ENCODE measurements at regions not wholly inside any gene's neighbourhood (a gene's known extent, or its start where the extent isn't known, plus 50 kb on each side); places are given as distances from the start of the nearest gene placed in this dataset.

DNA sequence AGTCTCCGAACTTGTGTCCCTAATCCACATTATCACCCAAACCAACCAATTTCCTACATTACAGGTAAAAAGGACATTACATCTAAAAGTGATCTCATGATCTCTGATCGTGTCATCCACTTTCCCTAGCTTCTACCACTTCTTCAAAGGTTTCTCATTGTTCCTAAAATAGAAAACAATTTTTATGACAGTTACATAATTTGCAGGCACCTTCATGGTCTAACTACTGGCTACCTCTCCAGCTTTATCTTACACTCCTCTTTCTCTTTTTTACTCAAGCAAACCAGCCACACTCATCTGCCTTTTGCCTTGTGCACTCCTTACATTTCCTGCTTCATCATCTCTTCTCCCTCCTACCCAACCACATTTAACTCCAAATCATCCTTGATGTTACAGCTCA, 886.7 kb upstream of the SORCS1 start:
- Mint-ChIP-seq H3K27me3 (ENCODE audit: insufficient read depth, low read depth, poor library complexity) (no peaks in the 10 kb centered on the region), H3K4me1 (peaks cover 10% of the 10 kb centered on the region), H3K27ac (no peak overlapping the region), H3K36me3 (ENCODE audit: low read depth) (0 out of 3 replicates have a peak, but pooled peaks cover 3% of the 10 kb centered on the region), H3K4me3 (no peak overlapping the region), H3K9me3 (no peaks in the 10 kb centered on the region; the same call in 2 of the 3 replicates)
- H3K4me3 ChIP-seq = no peak overlapping the region
- no peak for TF ChIP-seq JUNB (IDR thresholded peaks at IDR 0.05; ENCODE audit: unreplicated experiment)
- TF ChIP-seq EZH2phosphoT487 (IDR thresholded peaks at IDR 0.05; ENCODE audit: unreplicated experiment) = no peak
- TF ChIP-seq, protein P1, sequence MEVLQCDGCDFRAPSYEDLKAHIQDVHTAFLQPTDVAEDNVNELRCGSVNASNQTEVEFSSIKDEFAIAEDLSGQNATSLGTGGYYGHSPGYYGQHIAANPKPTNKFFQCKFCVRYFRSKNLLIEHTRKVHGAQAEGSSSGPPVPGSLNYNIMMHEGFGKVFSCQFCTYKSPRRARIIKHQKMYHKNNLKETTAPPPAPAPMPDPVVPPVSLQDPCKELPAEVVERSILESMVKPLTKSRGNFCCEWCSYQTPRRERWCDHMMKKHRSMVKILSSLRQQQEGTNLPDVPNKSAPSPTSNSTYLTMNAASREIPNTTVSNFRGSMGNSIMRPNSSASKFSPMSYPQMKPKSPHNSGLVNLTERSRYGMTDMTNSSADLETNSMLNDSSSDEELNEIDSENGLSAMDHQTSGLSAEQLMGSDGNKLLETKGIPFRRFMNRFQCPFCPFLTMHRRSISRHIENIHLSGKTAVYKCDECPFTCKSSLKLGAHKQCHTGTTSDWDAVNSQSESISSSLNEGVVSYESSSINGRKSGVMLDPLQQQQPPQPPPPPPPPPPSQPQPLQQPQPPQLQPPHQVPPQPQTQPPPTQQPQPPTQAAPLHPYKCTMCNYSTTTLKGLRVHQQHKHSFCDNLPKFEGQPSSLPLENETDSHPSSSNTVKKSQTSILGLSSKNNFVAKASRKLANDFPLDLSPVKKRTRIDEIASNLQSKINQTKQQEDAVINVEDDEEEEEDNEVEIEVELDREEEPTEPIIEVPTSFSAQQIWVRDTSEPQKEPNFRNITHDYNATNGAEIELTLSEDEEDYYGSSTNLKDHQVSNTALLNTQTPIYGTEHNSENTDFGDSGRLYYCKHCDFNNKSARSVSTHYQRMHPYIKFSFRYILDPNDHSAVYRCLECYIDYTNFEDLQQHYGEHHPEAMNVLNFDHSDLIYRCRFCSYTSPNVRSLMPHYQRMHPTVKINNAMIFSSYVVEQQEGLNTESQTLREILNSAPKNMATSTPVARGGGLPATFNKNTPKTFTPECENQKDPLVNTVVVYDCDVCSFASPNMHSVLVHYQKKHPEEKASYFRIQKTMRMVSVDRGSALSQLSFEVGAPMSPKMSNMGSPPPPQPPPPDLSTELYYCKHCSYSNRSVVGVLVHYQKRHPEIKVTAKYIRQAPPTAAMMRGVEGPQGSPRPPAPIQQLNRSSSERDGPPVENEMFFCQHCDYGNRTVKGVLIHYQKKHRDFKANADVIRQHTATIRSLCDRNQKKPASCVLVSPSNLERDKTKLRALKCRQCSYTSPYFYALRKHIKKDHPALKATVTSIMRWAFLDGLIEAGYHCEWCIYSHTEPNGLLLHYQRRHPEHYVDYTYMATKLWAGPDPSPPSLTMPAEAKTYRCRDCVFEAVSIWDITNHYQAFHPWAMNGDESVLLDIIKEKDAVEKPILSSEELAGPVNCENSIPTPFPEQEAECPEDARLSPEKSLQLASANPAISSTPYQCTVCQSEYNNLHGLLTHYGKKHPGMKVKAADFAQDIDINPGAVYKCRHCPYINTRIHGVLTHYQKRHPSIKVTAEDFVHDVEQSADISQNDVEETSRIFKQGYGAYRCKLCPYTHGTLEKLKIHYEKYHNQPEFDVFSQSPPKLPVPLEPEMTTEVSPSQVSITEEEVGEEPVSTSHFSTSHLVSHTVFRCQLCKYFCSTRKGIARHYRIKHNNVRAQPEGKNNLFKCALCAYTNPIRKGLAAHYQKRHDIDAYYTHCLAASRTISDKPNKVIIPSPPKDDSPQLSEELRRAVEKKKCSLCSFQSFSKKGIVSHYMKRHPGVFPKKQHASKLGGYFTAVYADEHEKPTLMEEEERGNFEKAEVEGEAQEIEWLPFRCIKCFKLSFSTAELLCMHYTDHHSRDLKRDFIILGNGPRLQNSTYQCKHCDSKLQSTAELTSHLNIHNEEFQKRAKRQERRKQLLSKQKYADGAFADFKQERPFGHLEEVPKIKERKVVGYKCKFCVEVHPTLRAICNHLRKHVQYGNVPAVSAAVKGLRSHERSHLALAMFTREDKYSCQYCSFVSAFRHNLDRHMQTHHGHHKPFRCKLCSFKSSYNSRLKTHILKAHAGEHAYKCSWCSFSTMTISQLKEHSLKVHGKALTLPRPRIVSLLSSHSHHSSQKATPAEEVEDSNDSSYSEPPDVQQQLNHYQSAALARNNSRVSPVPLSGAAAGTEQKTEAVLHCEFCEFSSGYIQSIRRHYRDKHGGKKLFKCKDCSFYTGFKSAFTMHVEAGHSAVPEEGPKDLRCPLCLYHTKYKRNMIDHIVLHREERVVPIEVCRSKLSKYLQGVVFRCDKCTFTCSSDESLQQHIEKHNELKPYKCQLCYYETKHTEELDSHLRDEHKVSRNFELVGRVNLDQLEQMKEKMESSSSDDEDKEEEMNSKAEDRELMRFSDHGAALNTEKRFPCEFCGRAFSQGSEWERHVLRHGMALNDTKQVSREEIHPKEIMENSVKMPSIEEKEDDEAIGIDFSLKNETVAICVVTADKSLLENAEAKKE (CRISPR knock-in tag; IDR thresholded peaks at IDR 0.05) = no peak
- no peak for TF ChIP-seq STAT1 (IDR thresholded peaks at IDR 0.05; ENCODE audit: unreplicated experiment)
- no peak for TF ChIP-seq EZH2 (IDR thresholded peaks at IDR 0.05; ENCODE audit: low read depth, unreplicated experiment)
- TF ChIP-seq, protein P2, sequence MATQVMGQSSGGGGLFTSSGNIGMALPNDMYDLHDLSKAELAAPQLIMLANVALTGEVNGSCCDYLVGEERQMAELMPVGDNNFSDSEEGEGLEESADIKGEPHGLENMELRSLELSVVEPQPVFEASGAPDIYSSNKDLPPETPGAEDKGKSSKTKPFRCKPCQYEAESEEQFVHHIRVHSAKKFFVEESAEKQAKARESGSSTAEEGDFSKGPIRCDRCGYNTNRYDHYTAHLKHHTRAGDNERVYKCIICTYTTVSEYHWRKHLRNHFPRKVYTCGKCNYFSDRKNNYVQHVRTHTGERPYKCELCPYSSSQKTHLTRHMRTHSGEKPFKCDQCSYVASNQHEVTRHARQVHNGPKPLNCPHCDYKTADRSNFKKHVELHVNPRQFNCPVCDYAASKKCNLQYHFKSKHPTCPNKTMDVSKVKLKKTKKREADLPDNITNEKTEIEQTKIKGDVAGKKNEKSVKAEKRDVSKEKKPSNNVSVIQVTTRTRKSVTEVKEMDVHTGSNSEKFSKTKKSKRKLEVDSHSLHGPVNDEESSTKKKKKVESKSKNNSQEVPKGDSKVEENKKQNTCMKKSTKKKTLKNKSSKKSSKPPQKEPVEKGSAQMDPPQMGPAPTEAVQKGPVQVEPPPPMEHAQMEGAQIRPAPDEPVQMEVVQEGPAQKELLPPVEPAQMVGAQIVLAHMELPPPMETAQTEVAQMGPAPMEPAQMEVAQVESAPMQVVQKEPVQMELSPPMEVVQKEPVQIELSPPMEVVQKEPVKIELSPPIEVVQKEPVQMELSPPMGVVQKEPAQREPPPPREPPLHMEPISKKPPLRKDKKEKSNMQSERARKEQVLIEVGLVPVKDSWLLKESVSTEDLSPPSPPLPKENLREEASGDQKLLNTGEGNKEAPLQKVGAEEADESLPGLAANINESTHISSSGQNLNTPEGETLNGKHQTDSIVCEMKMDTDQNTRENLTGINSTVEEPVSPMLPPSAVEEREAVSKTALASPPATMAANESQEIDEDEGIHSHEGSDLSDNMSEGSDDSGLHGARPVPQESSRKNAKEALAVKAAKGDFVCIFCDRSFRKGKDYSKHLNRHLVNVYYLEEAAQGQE (IDR thresholded peaks at IDR 0.05; ENCODE audit: unreplicated experiment) = no peak
- no peak for TF ChIP-seq ZNF114 (CRISPR knock-in tag; IDR thresholded peaks at IDR 0.05)
- TF ChIP-seq ZNF331 (CRISPR knock-in tag; IDR thresholded peaks at IDR 0.05; ENCODE audit: low read depth) = no peak
- TF ChIP-seq, protein P3, sequence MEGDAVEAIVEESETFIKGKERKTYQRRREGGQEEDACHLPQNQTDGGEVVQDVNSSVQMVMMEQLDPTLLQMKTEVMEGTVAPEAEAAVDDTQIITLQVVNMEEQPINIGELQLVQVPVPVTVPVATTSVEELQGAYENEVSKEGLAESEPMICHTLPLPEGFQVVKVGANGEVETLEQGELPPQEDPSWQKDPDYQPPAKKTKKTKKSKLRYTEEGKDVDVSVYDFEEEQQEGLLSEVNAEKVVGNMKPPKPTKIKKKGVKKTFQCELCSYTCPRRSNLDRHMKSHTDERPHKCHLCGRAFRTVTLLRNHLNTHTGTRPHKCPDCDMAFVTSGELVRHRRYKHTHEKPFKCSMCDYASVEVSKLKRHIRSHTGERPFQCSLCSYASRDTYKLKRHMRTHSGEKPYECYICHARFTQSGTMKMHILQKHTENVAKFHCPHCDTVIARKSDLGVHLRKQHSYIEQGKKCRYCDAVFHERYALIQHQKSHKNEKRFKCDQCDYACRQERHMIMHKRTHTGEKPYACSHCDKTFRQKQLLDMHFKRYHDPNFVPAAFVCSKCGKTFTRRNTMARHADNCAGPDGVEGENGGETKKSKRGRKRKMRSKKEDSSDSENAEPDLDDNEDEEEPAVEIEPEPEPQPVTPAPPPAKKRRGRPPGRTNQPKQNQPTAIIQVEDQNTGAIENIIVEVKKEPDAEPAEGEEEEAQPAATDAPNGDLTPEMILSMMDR (conservative IDR thresholded peaks at IDR 0.05; ENCODE audit: low read depth in 2 of 2) = no peak
- TF ChIP-seq CREB1 (CRISPR knock-in tag; IDR thresholded peaks at IDR 0.05; ENCODE audit: low read depth) = no peak
- H3K9me2 ChIP-seq (ENCODE audit: insufficient read depth) = peaks cover 10% of the 10 kb centered on the region; the same call in 1 of the 2 replicates
- no peaks in the 10 kb centered on the region for H3K36me3 ChIP-seq (ENCODE audit: insufficient read depth)
- H3K27me3 ChIP-seq (ENCODE audit: insufficient read depth) = no peaks in the 10 kb centered on the region
- DNase-seq (ENCODE audit: low spot score) = no peak
- no peak overlapping the region for H3K27ac ChIP-seq (ENCODE audit: low read depth)
- H3K4me2 ChIP-seq = no peak overlapping the region
- ATAC-seq = no peak
- no peak overlapping the region for H2AFZ ChIP-seq
- no peaks in the 10 kb centered on the region for H3K79me2 ChIP-seq (replicated peaks; ENCODE audit: insufficient read depth)
- H3F3A ChIP-seq (replicated peaks; ENCODE audit: low read depth) = no peaks in the 10 kb centered on the region
- H4K20me1 ChIP-seq (replicated peaks; ENCODE audit: insufficient read depth) = no peaks in the 10 kb centered on the region
- peaks cover 7% of the 10 kb centered on the region for H3K4me1 ChIP-seq (ENCODE audit: insufficient read depth)

Data from GM23338 (cell line).